ENCODE measurements at regions not wholly inside any gene's neighbourhood (a gene's known extent, or its start where the extent isn't known, plus 50 kb on each side); places are given as distances from the start of the nearest gene placed in this dataset.

GRCh38 chr15:66895794-66896453 is 169.5 kb upstream of the SMAD3 start:
- H3K27ac ChIP-seq (ENCODE audit: low read depth, low read length) = no peak overlapping the region
- WGBS, 3 donors = 92 to 98% (median 98%) methylated on average over 9 of the region's 9 CpGs

- 53 to 92% (median 89%) methylated on average over 5 of the region's 5 CpGs for WGBS, 3 donors
- no peak overlapping the region for H3K27ac ChIP-seq (ENCODE audit: low read depth, low read length)
Measured at GRCh38 chr15:66896611-66897010, 168.8 kb upstream of the SMAD3 start.

GRCh38 chr15:66897416-66897815 is 168.0 kb upstream of the SMAD3 start:
- H3K27ac ChIP-seq (ENCODE audit: low read depth, low read length) = no peak overlapping the region
- 67 to 76% (median 69%) methylated on average over 4 of the region's 4 CpGs for WGBS, 3 donors

- 81 to 84% (median 82%) methylated on average over 5 of the region's 5 CpGs for WGBS, 3 donors
- no peak overlapping the region for H3K27ac ChIP-seq (ENCODE audit: low read depth, low read length)
Measured at GRCh38 chr15:66897971-66898370, 167.4 kb upstream of the SMAD3 start.

- no peak overlapping the region for H3K27ac ChIP-seq (ENCODE audit: low read depth, low read length)
- 84 to 93% (median 93%) methylated on average over 5 of the region's 5 CpGs for WGBS, 3 donors
Measured at GRCh38 chr15:66898656-66899386, 166.6 kb upstream of the SMAD3 start.

GRCh38 chr15:66899555-66900350 is 165.6 kb upstream of the SMAD3 start:
- no peak overlapping the region for H3K27ac ChIP-seq (ENCODE audit: low read depth, low read length)
- 91 to 93% (median 93%) methylated on average over 9 of the region's 9 CpGs for WGBS, 3 donors

GRCh38 chr15:66900586-66901310 is 164.7 kb upstream of the SMAD3 start:
- WGBS, 3 donors = 87 to 91% (median 90%) methylated on average over 14 of the region's 14 CpGs
- H3K27ac ChIP-seq (ENCODE audit: low read depth, low read length) = no peak overlapping the region

GRCh38 chr15:66901336-66902100 is 163.9 kb upstream of the SMAD3 start:
- whole genome bisulfite sequencing, 3 donors = 90 to 93% (median 91%) methylated on average over 6 of the region's 6 CpGs
- H3K27ac ChIP-seq (ENCODE audit: low read depth, low read length) = no peak overlapping the region

- no peak overlapping the region for H3K27ac ChIP-seq (ENCODE audit: low read depth, low read length)
- WGBS, 3 donors = 97 to 100% (median 98%) methylated on average over 2 of the region's 2 CpGs
Measured at GRCh38 chr15:66905185-66905584, 160.2 kb upstream of the SMAD3 start.

- 94 to 95% (median 95%) methylated on average over 2 of the region's 2 CpGs for WGBS, 3 donors
Measured at GRCh38 chr15:66905954-66906353, 159.4 kb upstream of the SMAD3 start.

GRCh38 chr15:66906668-66907614 is 158.5 kb upstream of the SMAD3 start:
- WGBS, 3 donors = 90 to 93% (median 92%) methylated on average over 18 of the region's 18 CpGs
- H3K27ac ChIP-seq (ENCODE audit: low read depth, low read length) = no peak overlapping the region

More at GRCh38 chr15:66905954-66906353, 159.4 kb upstream of the SMAD3 start:
- H3K27ac ChIP-seq (ENCODE audit: low read depth, low read length) = no peak overlapping the region

- H3K27ac ChIP-seq (ENCODE audit: low read depth, low read length) = no peak overlapping the region
- 21 to 57% (median 23%) methylated on average over 9 of the region's 9 CpGs for WGBS, 3 donors
Measured at GRCh38 chr15:66907826-66908743, 157.3 kb upstream of the SMAD3 start.

- H3K27ac ChIP-seq (ENCODE audit: low read depth, low read length) = no peak overlapping the region
- WGBS, 3 donors = 47 to 89% (median 69%) methylated on average over 2 of the region's 2 CpGs
Measured at GRCh38 chr15:66908744-66909095, 156.7 kb upstream of the SMAD3 start.

GRCh38 chr15:66909381-66909890 is 156.0 kb upstream of the SMAD3 start:
- WGBS, 3 donors = 84 to 86% (median 85%) methylated on average over 7 of the region's 7 CpGs
- H3K27ac ChIP-seq (ENCODE audit: low read depth, low read length) = no peak overlapping the region

- no peak overlapping the region for H3K27ac ChIP-seq (ENCODE audit: low read depth, low read length)
- WGBS, 3 donors = 91 to 94% (median 92%) methylated on average over 13 of the region's 13 CpGs
Measured at GRCh38 chr15:66911131-66911700, 154.2 kb upstream of the SMAD3 start.
